ENCODE measurements at regions not wholly inside any gene's neighbourhood (a gene's known extent, or its start where the extent isn't known, plus 50 kb on each side); places are given as distances from the start of the nearest gene placed in this dataset.

GRCh38 chr18:4636967-4637366 lies 181.9 kb upstream of the DLGAP1 start:
- DNase-seq: no peak

- no peak for DNase-seq
Measured at GRCh38 chr18:4631239-4631638, 176.1 kb upstream of the DLGAP1 start.

- DNase-seq: no peak
Measured at GRCh38 chr18:4605212-4605611, 150.1 kb upstream of the DLGAP1 start.

- no peak for DNase-seq
Measured at GRCh38 chr18:4603955-4604354, 148.8 kb upstream of the DLGAP1 start.

- DNase-seq: no peak
Measured at GRCh38 chr18:4599312-4599711, 144.2 kb upstream of the DLGAP1 start.

- no peak for DNase-seq
Measured at GRCh38 chr18:4597301-4597700, 142.2 kb upstream of the DLGAP1 start.

- DNase-seq: no peak
Measured at GRCh38 chr18:4593895-4594294, 138.8 kb upstream of the DLGAP1 start.

- DNase-seq: no peak
Measured at GRCh38 chr18:4593459-4593858, 138.4 kb upstream of the DLGAP1 start.

- no peak for DNase-seq
Measured at GRCh38 chr18:4589056-4589800, 134.1 kb upstream of the DLGAP1 start.

- no peak for DNase-seq
Measured at GRCh38 chr18:4587204-4587603, 132.1 kb upstream of the DLGAP1 start.

- no peak for DNase-seq
Measured at GRCh38 chr18:4586731-4587130, 131.6 kb upstream of the DLGAP1 start.

- no peak for DNase-seq
Measured at GRCh38 chr18:4582431-4583335, 127.6 kb upstream of the DLGAP1 start.

GRCh38 chr18:4581966-4582365 lies 126.9 kb upstream of the DLGAP1 start:
- no peak for DNase-seq

- no peak for DNase-seq
Measured at GRCh38 chr18:4578449-4578848, 123.3 kb upstream of the DLGAP1 start.

- DNase-seq: no peak
Measured at GRCh38 chr18:4573735-4574134, 118.6 kb upstream of the DLGAP1 start.

- no peak for DNase-seq
Measured at GRCh38 chr18:4557502-4557901, 102.4 kb upstream of the DLGAP1 start.

GRCh38 chr18:4551001-4551360 lies 95.9 kb upstream of the DLGAP1 start:
- no peak for DNase-seq

- DNase-seq: no peak
Measured at GRCh38 chr18:4549164-4549872, 94.2 kb upstream of the DLGAP1 start.

GRCh38 chr18:4547126-4547525 lies 92.0 kb upstream of the DLGAP1 start:
- no peak for DNase-seq

- DNase-seq: no peak
Measured at GRCh38 chr18:4544142-4544541, 89.0 kb upstream of the DLGAP1 start.

- DNase-seq: no peak
Measured at GRCh38 chr18:4543711-4544110, 88.6 kb upstream of the DLGAP1 start.

GRCh38 chr18:4541588-4541987 lies 86.5 kb upstream of the DLGAP1 start:
- no peak for DNase-seq

GRCh38 chr18:4536447-4536846 lies 81.3 kb upstream of the DLGAP1 start:
- no peak for DNase-seq

GRCh38 chr18:4528405-4528804 lies 73.3 kb upstream of the DLGAP1 start:
- DNase-seq: no peak
